HepG2 (cell line): ENCODE measurements at regions not wholly inside any gene's neighbourhood (a gene's known extent, or its start where the extent isn't known, plus 50 kb on each side); places are given as distances from the start of the nearest gene placed in this dataset.

Source experiments
- KLF6 ChIP-seq: IDR thresholded peaks from 2 replicates; pipeline ENCODE4 v1.8.0; 2016; ENCODE audit warnings: missing biosample characterization, missing genetic modification reagents
- MZF1 ChIP-seq: sonication (generic); formaldehyde crosslinking; IDR thresholded peaks from 2 replicates; pipeline ENCODE4 v1.8.1; 2023; ENCODE audit warnings: mild to moderate bottlenecking, missing genetic modification reagents, borderline replicate concordance
- NCOA1 ChIP-seq: sonication (generic); formaldehyde crosslinking; IDR thresholded peaks from 2 replicates; pipeline ENCODE4 v1.9.0; 2021; ENCODE audit warnings: missing genetic modification reagents
- NPAS2 ChIP-seq: sonication (generic); formaldehyde crosslinking; IDR thresholded peaks from 2 replicates; pipeline ENCODE4 v1.8.0; 2022; ENCODE audit warnings: mild to moderate bottlenecking, missing genetic modification reagents, borderline replicate concordance
- SMAD3 ChIP-seq: sonication (generic); formaldehyde crosslinking; IDR thresholded peaks from 2 replicates; pipeline ENCODE4 v1.4.0; 2020; ENCODE audit warnings: missing genetic modification reagents
- SRSF9 ChIP-seq: fragments of 200-400 bp; formaldehyde crosslinking; IDR thresholded peaks from 2 replicates; pipeline ENCODE4 v1.6.1; 2018; ENCODE audit warnings: borderline replicate concordance, mild to moderate bottlenecking, low read depth, low read length; ENCODE audit not compliant: insufficient read depth, poor library complexity, severe bottlenecking
- ZKSCAN1 ChIP-seq: fragments of 150-350 bp; IDR thresholded peaks from 2 replicates; pipeline ENCODE4 v1.6.1; 2014; ENCODE audit warnings: low read length
- ZMAT3 ChIP-seq: sonication (generic); formaldehyde crosslinking; conservative IDR thresholded peaks from 2 replicates; pipeline ENCODE4 v1.7.0; 2021; ENCODE audit warnings: missing genetic modification reagents
- ZMYM3 ChIP-seq: sonication (generic); formaldehyde crosslinking; IDR thresholded peaks from 2 replicates; pipeline ENCODE4 v1.5.1; 2020; ENCODE audit warnings: mild to moderate bottlenecking, missing genetic modification reagents
- ZNF567 ChIP-seq: sonication (generic); formaldehyde crosslinking; IDR thresholded peaks from 2 replicates; pipeline ENCODE4 v1.8.1; 2023; ENCODE audit warnings: mild to moderate bottlenecking, missing genetic modification reagents, borderline replicate concordance
- ZNF605 ChIP-seq: sonication (generic); formaldehyde crosslinking; IDR thresholded peaks from 2 replicates; pipeline ENCODE4 v1.8.0; 2022; ENCODE audit warnings: mild to moderate bottlenecking, missing genetic modification reagents
- ZNF615 ChIP-seq: sonication (generic); formaldehyde crosslinking; IDR thresholded peaks from 2 replicates; pipeline ENCODE4 v1.5.0; 2020; ENCODE audit warnings: mild to moderate bottlenecking, missing genetic modification reagents, borderline replicate concordance
- ZNF747 ChIP-seq: sonication (generic); formaldehyde crosslinking; IDR thresholded peaks from 2 replicates; pipeline ENCODE4 v1.8.1; 2023; ENCODE audit warnings: missing genetic modification reagents, mild to moderate bottlenecking, borderline replicate concordance
- ZNF766 ChIP-seq: sonication (generic); formaldehyde crosslinking; IDR thresholded peaks from 2 replicates; pipeline ENCODE4 v1.5.0; 2020; ENCODE audit warnings: missing genetic modification reagents, borderline replicate concordance
- TF ChIP-seq, protein P1 (sequence below): sonication (generic); formaldehyde crosslinking; IDR thresholded peaks from 2 replicates; pipeline ENCODE4 v1.4.0; 2020; ENCODE audit warnings: missing genetic modification reagents
- TF ChIP-seq, protein P2 (sequence below): sonication (generic); formaldehyde crosslinking; IDR thresholded peaks from 2 replicates; pipeline ENCODE4 v1.9.0; 2021; ENCODE audit warnings: missing genetic modification reagents, borderline replicate concordance
- TF ChIP-seq, protein P3 (sequence below): sonication (generic); formaldehyde crosslinking; IDR thresholded peaks from 2 replicates; pipeline ENCODE4 v1.5.1; 2020; ENCODE audit warnings: mild to moderate bottlenecking, missing genetic modification reagents

DNA sequence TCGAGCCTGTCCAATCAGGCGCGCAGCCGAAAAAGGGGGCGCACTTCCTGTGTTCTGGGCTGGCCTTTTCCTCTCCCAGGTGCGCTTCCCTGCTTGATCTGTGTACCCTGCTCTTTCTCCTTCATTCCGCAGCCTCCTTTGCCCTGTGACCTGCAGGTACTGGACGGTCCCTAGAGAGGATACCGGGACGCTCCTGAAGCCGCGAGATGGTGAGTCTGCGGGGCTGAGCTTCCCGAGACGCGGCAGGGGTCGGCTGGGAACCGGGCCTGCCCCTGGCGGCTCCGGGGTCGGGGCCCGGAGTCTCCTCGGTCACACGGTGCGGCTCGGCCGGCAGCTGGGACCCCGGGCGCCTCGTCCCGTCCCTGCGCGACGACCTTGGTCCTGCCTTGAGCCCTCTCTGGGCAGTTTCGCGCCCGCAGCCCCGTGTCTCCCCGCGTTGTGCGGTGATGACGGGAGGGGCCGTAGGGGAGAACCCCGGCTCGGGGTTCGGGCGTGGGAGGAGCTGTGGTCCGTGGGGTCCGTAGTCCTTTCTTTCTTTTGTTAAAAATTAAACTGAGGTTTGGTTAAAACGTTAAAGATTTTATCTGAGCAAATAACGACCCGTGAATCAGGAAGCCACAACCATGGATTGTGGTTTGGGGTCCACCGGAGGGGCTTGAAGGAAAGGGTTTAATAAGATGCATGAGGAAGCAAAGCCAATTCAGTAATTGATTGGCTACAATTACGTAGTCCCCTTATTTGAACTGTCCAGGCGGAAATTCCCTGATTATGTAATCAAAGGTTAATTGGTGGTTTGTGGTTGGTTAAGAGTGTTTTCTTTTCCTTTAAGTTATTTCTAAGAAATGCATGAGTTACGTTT lies 172.8 kb upstream of the ZNF267 start (continued):
- TF ChIP-seq, protein P1, sequence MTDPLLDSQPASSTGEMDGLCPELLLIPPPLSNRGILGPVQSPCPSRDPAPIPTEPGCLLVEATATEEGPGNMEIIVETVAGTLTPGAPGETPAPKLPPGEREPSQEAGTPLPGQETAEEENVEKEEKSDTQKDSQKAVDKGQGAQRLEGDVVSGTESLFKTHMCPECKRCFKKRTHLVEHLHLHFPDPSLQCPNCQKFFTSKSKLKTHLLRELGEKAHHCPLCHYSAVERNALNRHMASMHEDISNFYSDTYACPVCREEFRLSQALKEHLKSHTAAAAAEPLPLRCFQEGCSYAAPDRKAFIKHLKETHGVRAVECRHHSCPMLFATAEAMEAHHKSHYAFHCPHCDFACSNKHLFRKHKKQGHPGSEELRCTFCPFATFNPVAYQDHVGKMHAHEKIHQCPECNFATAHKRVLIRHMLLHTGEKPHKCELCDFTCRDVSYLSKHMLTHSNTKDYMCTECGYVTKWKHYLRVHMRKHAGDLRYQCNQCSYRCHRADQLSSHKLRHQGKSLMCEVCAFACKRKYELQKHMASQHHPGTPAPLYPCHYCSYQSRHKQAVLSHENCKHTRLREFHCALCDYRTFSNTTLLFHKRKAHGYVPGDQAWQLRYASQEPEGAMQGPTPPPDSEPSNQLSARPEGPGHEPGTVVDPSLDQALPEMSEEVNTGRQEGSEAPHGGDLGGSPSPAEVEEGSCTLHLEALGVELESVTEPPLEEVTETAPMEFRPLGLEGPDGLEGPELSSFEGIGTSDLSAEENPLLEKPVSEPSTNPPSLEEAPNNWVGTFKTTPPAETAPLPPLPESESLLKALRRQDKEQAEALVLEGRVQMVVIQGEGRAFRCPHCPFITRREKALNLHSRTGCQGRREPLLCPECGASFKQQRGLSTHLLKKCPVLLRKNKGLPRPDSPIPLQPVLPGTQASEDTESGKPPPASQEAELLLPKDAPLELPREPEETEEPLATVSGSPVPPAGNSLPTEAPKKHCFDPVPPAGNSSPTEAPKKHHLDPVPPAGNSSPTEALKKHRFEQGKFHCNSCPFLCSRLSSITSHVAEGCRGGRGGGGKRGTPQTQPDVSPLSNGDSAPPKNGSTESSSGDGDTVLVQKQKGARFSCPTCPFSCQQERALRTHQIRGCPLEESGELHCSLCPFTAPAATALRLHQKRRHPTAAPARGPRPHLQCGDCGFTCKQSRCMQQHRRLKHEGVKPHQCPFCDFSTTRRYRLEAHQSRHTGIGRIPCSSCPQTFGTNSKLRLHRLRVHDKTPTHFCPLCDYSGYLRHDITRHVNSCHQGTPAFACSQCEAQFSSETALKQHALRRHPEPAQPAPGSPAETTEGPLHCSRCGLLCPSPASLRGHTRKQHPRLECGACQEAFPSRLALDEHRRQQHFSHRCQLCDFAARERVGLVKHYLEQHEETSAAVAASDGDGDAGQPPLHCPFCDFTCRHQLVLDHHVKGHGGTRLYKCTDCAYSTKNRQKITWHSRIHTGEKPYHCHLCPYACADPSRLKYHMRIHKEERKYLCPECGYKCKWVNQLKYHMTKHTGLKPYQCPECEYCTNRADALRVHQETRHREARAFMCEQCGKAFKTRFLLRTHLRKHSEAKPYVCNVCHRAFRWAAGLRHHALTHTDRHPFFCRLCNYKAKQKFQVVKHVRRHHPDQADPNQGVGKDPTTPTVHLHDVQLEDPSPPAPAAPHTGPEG: peak; percentile 69; the same call in 1 of the 2 replicates
- TF ChIP-seq ZNF747 (CRISPR knock-in tag) (peak; percentile 90; the same call in 1 of the 2 replicates), NPAS2 (CRISPR knock-in tag) (no peak), ZMAT3 (CRISPR knock-in tag) (no peak), ZKSCAN1 (no peak), KLF6 (peak; percentile 65), SMAD3 (CRISPR knock-in tag) (peak; percentile 49; the same call in 1 of the 2 replicates), MZF1 (CRISPR knock-in tag) (no peak), NCOA1 (CRISPR knock-in tag) (peak; percentile 18; the same call in 1 of the 2 replicates), ZNF615 (CRISPR knock-in tag) (no peak), ZNF605 (CRISPR knock-in tag) (peak; percentile 58; the same call in 1 of the 2 replicates), ZMYM3 (CRISPR knock-in tag) (peak; percentile 26; the same call in 1 of the 2 replicates), ZNF567 (CRISPR knock-in tag) (peak; percentile 70; the same call in 1 of the 2 replicates), SRSF9 (no peak), ZNF766 (peak; percentile 74; the same call in 1 of the 2 replicates)
- TF ChIP-seq, protein P2, sequence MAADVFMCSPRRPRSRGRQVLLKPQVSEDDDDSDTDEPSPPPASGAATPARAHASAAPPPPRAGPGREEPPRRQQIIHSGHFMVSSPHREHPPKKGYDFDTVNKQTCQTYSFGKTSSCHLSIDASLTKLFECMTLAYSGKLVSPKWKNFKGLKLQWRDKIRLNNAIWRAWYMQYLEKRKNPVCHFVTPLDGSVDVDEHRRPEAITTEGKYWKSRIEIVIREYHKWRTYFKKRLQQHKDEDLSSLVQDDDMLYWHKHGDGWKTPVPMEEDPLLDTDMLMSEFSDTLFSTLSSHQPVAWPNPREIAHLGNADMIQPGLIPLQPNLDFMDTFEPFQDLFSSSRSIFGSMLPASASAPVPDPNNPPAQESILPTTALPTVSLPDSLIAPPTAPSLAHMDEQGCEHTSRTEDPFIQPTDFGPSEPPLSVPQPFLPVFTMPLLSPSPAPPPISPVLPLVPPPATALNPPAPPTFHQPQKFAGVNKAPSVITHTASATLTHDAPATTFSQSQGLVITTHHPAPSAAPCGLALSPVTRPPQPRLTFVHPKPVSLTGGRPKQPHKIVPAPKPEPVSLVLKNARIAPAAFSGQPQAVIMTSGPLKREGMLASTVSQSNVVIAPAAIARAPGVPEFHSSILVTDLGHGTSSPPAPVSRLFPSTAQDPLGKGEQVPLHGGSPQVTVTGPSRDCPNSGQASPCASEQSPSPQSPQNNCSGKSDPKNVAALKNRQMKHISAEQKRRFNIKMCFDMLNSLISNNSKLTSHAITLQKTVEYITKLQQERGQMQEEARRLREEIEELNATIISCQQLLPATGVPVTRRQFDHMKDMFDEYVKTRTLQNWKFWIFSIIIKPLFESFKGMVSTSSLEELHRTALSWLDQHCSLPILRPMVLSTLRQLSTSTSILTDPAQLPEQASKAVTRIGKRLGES (CRISPR knock-in tag): no peak
- TF ChIP-seq, protein P3, sequence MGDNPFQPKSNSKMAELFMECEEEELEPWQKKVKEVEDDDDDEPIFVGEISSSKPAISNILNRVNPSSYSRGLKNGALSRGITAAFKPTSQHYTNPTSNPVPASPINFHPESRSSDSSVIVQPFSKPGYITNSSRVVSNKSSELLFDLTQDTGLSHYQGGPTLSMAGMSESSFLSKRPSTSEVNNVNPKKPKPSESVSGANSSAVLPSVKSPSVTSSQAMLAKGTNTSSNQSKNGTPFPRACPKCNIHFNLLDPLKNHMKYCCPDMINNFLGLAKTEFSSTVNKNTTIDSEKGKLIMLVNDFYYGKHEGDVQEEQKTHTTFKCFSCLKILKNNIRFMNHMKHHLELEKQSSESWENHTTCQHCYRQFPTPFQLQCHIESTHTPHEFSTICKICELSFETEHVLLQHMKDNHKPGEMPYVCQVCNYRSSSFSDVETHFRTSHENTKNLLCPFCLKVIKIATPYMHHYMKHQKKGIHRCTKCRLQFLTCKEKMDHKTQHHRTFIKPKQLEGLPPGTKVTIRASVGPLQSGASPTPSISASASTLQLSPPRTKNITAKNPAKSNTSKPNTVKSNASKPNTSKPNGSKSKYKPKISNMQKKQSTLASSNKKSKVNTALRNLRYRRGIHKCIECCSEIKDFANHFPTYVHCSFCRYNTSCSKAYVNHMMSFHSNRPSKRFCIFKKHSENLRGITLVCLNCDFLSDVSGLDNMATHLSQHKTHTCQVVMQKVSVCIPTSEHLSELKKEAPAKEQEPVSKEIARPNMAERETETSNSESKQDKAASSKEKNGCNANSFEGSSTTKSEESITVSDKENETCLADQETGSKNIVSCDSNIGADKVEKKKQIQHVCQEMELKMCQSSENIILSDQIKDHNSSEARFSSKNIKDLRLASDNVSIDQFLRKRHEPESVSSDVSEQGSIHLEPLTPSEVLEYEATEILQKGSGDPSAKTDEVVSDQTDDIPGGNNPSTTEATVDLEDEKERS: no peak
